ENCODE measurements at regions not wholly inside any gene's neighbourhood (a gene's known extent, or its start where the extent isn't known, plus 50 kb on each side); places are given as distances from the start of the nearest gene placed in this dataset.
A peak's percentile ranks its signal among the peaks of the same experiment; 100 is the strongest.

- no peak for TF ChIP-seq CTCF (IDR thresholded peaks at IDR 0.05; ENCODE audit: low read depth, low read length)
- in situ Hi-C loops (cut with HindIII; ENCODE audit: low sequenced_read_pairs) = no loop called here
- no peak overlapping the region for H3K4me3 ChIP-seq (ENCODE audit: low read depth, low read length)
- no peak for DNase-seq (ENCODE audit: low read depth, low spot score)
Measured at GRCh38 chr5:103896593-103896992, 334.0 kb upstream of the NUDT12 start.

- DNase-seq (ENCODE audit: low read depth, low spot score) = no peak
- in situ Hi-C loops (cut with HindIII; ENCODE audit: low sequenced_read_pairs) = no loop called here
- TF ChIP-seq CTCF (IDR thresholded peaks at IDR 0.05; ENCODE audit: low read depth, low read length) = no peak
- no peak overlapping the region for H3K4me3 ChIP-seq (ENCODE audit: low read depth, low read length)
Measured at GRCh38 chr5:103895738-103896137, 333.1 kb upstream of the NUDT12 start.

- in situ Hi-C loops (cut with HindIII; ENCODE audit: low sequenced_read_pairs) = no loop called here
- TF ChIP-seq CTCF (IDR thresholded peaks at IDR 0.05; ENCODE audit: low read depth, low read length) = no peak
- no peak overlapping the region for H3K4me3 ChIP-seq (ENCODE audit: low read depth, low read length)
- peak; percentile 3 for DNase-seq (ENCODE audit: low read depth, low spot score)
Measured at GRCh38 chr5:103894882-103895281, 332.3 kb upstream of the NUDT12 start.

GRCh38 chr5:103891151-103891550 lies 328.6 kb upstream of the NUDT12 start:
- DNase-seq (ENCODE audit: low read depth, low spot score) = no peak
- in situ Hi-C loops (cut with HindIII; ENCODE audit: low sequenced_read_pairs) = no loop called here
- no peak overlapping the region for H3K4me3 ChIP-seq (ENCODE audit: low read depth, low read length)
- no peak for TF ChIP-seq CTCF (IDR thresholded peaks at IDR 0.05; ENCODE audit: low read depth, low read length)

- DNase-seq (ENCODE audit: low read depth, low spot score) = no peak
- no peak overlapping the region for H3K4me3 ChIP-seq (ENCODE audit: low read depth, low read length)
- in situ Hi-C loops (cut with HindIII; ENCODE audit: low sequenced_read_pairs) = no loop called here
- TF ChIP-seq CTCF (IDR thresholded peaks at IDR 0.05; ENCODE audit: low read depth, low read length) = no peak
Measured at GRCh38 chr5:103890313-103890712, 327.7 kb upstream of the NUDT12 start.

GRCh38 chr5:103889500-103890209 lies 327.1 kb upstream of the NUDT12 start:
- in situ Hi-C loops (cut with HindIII; ENCODE audit: low sequenced_read_pairs) = no loop called here
- no peak overlapping the region for H3K4me3 ChIP-seq (ENCODE audit: low read depth, low read length)
- no peak for DNase-seq (ENCODE audit: low read depth, low spot score)
- TF ChIP-seq CTCF (IDR thresholded peaks at IDR 0.05; ENCODE audit: low read depth, low read length) = no peak
